ENCODE measurements at regions not wholly inside any gene's neighbourhood (a gene's known extent, or its start where the extent isn't known, plus 50 kb on each side); places are given as distances from the start of the nearest gene placed in this dataset.

DNA sequence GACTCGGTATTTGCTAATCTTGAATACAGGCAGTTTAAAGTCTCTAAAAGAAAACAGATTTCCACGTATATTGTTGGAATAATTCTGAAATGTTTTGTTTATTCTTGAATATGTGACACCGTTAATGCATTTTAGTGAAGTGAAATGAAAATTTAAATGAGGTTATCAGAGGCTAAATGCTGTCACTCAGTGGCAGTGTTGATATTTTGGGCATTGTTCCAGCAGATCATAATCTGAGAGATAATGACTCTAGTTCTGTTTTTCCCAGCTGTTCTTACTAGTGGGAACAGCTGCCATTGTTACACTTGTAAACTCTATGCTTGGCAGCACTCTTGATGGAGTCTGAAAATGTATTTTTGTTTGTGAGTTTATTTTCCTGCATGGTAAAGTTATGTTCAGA is 365.6 kb upstream of the SLC10A2 start:
- no peak for TF ChIP-seq POLR2AphosphoS5 (IDR thresholded peaks at IDR 0.05; ENCODE audit: low read depth, low read length)
- TF ChIP-seq POLR2A (IDR thresholded peaks at IDR 0.05; ENCODE audit: low read depth, low read length) = no peak
- no peak for TF ChIP-seq POU2F2 (IDR thresholded peaks at IDR 0.05; ENCODE audit: low read depth, low read length)

Data from GM12891 (cell line).